WERI-Rb-1 (cell line): ENCODE measurements at regions not wholly inside any gene's neighbourhood (a gene's known extent, or its start where the extent isn't known, plus 50 kb on each side); places are given as distances from the start of the nearest gene placed in this dataset.

Experiments used
- DNase-seq: peaks from one replicate; pipeline ENCODE4 v3.0.0-alpha.2; 2020
- H3K27ac ChIP-seq: fragments of 250-450 bp; sonication (Bioruptor Pico); 2 replicates; pipeline ENCODE4 v1.5.1; 2020; ENCODE audit warnings: mild to moderate bottlenecking, moderate library complexity
- H3K27me3 ChIP-seq: fragments of 250-450 bp; sonication (Bioruptor Pico); 2 replicates; pipeline ENCODE4 v1.5.1; 2021; ENCODE audit warnings: mild to moderate bottlenecking, low read depth, moderate library complexity; ENCODE audit not compliant: insufficient read depth, severe bottlenecking
- H3K36me3 ChIP-seq: fragments of 250-450 bp; sonication (Bioruptor Pico); 2 replicates; pipeline ENCODE4 v1.5.1; 2020; ENCODE audit warnings: mild to moderate bottlenecking, moderate library complexity
- H3K4me3 ChIP-seq: 2 replicates; pipeline ENCODE4 v1.5.1; 2011; ENCODE audit warnings: low read depth, mild to moderate bottlenecking, control low read depth, low read length
- H3K9me3 ChIP-seq: fragments of 250-450 bp; sonication (Bioruptor Pico); 2 replicates; pipeline ENCODE4 v1.5.1; 2021; ENCODE audit warnings: mild to moderate bottlenecking, moderate library complexity; ENCODE audit not compliant: severe bottlenecking
- CTCF ChIP-seq: IDR thresholded peaks from 2 replicates; pipeline ENCODE4 v1.5.1; 2011; ENCODE audit warnings: low read depth, mild to moderate bottlenecking, control low read depth, inconsistent platforms, low read length

DNA sequence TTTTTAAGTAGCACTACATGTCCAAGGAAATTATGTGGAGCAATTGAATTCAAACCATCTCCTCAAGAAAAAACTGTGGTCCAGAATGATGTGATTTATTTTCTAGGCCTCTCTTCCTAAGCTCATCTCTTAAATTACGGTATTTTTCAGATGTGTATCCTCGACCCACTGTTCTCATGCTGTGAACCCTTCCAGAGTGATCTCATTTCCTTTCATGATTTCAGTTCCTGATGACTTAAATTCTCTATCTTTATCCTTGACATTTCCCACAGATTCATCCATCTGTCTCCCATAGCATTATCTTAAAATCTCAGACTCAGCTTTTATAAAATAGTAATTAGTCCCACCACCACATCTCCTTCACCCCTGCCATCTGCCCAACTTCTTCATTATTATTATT lies 117.6 kb upstream of the SPRY2 start:
- no peak for TF ChIP-seq CTCF
- DNase-seq = no peak
- Histone ChIP-seq H3K4me3 (no peak overlapping the region), H3K27me3 (no peaks in the 10 kb centered on the region), H3K9me3 (no peaks in the 10 kb centered on the region), H3K36me3 (no peaks in the 10 kb centered on the region), H3K27ac (no peak overlapping the region)

DNA sequence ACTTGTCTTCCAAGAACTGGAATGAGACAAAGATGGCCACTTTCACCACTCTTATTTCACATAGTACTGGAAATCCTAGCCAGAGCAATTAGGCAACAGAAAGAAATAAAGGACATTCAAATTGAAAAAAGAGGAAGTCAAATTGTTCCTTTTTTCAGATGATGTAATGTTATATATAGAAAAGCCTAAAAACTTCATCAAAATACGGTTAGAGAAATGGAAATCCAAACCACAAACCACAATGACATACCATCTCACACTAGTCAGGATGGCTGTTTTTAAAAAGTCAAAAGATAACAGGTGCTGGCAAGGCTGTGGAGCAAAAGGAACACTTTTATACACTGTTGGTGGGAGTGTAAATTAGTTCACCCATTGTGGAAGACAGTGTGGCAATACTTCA lies 113.3 kb upstream of the SPRY2 start:
- Histone ChIP-seq H3K4me3 (no peak overlapping the region), H3K27me3 (no peaks in the 10 kb centered on the region), H3K27ac (no peak overlapping the region), H3K9me3 (no peaks in the 10 kb centered on the region), H3K36me3 (no peaks in the 10 kb centered on the region)
- TF ChIP-seq CTCF = no peak
- DNase-seq = no peak

DNA sequence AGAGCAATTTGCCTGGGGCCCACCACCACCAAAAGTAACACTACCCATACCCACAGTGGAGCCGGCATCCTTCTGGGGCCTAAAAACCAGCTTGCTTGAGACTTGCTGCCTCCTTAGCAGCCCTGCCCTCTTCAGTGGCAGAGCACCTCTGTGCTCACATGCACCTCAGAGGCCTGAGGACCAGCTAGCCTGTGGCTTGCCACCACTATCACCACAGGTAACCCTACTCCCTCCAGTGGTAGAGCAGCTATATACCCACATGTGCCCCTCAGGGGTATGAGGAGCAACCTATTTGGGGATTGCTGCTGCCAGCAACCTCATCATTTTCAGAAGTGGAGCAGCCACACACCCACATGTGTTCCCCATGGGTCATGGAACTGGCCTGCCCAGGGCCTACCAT lies 111.4 kb upstream of the SPRY2 start:
- H3K36me3 ChIP-seq = no peaks in the 10 kb centered on the region
- H3K27ac ChIP-seq = no peak overlapping the region
- H3K9me3 ChIP-seq = no peaks in the 10 kb centered on the region
- no peak for DNase-seq
- TF ChIP-seq CTCF = no peak
- H3K4me3 ChIP-seq = no peak overlapping the region
- no peaks in the 10 kb centered on the region for H3K27me3 ChIP-seq

DNA sequence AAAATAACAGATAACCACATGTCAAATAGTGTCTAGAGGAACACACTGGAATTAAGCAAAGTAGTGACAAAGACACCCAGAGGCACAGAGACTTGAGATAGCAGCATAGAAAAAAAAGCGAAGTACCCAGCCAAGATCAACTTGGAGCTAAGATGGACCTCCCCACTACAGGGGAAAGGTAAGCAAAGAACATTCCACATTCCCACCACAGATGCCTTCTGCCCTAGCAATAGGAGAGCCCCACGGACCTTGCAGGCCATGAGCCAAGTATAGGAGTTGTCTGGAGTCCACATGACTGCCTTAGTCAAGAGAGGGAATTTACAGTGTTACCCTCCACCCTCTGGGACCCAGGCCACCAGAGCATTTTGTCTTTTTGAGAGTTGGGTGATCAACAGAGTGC lies 110.7 kb upstream of the SPRY2 start:
- H3K27ac ChIP-seq = no peak overlapping the region
- no peaks in the 10 kb centered on the region for H3K36me3 ChIP-seq
- no peaks in the 10 kb centered on the region for H3K27me3 ChIP-seq
- no peak for TF ChIP-seq CTCF
- no peak for DNase-seq
- no peaks in the 10 kb centered on the region for H3K9me3 ChIP-seq
- H3K4me3 ChIP-seq = no peak overlapping the region

- no peak for TF ChIP-seq CTCF
- H3K4me3 ChIP-seq = no peak overlapping the region
- DNase-seq = no peak
- H3K9me3 ChIP-seq = no peaks in the 10 kb centered on the region
- no peak overlapping the region for H3K27ac ChIP-seq
- H3K36me3 ChIP-seq = no peaks in the 10 kb centered on the region
- no peaks in the 10 kb centered on the region for H3K27me3 ChIP-seq
Measured at GRCh38 chr13:80450386-80450785, 109.5 kb upstream of the SPRY2 start.

DNA sequence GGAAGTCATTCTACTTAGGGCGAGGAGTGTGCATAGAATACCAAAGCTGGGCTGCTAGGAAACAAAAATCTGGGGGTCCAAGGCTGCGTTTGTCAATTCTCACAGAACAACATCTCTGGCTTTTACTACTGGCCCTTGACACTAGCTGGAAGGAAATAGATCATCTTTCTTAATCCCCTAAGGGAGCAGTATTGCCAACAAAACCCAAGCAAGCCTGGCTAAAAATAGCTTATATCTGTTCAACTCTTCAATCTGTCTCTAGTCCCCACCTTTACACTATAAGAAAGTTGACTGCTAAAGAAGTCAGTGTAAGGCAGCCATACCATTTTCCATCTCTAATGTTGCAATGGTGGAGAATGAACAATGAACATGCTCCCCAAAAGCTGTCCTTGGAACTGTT lies 107.8 kb upstream of the SPRY2 start:
- no peak overlapping the region for H3K4me3 ChIP-seq
- no peaks in the 10 kb centered on the region for H3K27me3 ChIP-seq
- no peak for DNase-seq
- H3K36me3 ChIP-seq = no peaks in the 10 kb centered on the region
- no peak overlapping the region for H3K27ac ChIP-seq
- no peak for TF ChIP-seq CTCF
- H3K9me3 ChIP-seq = no peaks in the 10 kb centered on the region
